Hepatocyte (in vitro differentiated cells): ENCODE measurements at regions not wholly inside any gene's neighbourhood (a gene's known extent, or its start where the extent isn't known, plus 50 kb on each side); places are given as distances from the start of the nearest gene placed in this dataset.

Source experiments
- DNase-seq: peaks from one replicate; pipeline ENCODE4 v3.0.0-alpha.2; 2016; ENCODE audit warnings: low spot score
- H2AFZ ChIP-seq: fragments of 200-600 bp; sonication (generic); 2 replicates; pipeline ENCODE4 v1.6.0; 2016; ENCODE audit warnings: antibody characterized with exemption, mild to moderate bottlenecking
- H3K27ac ChIP-seq: fragments of 200-600 bp; sonication (generic); 2 replicates; pipeline ENCODE4 v1.5.1; 2016; ENCODE audit warnings: mild to moderate bottlenecking
- H3K27me3 ChIP-seq: fragments of 200-600 bp; sonication (generic); 2 replicates; pipeline ENCODE4 v1.6.1; 2016
- H3K36me3 ChIP-seq: fragments of 200-600 bp; sonication (generic); replicated peaks from 2 replicates; pipeline ENCODE4 v1.5.1; 2016; ENCODE audit warnings: low read depth; ENCODE audit not compliant: insufficient read depth
- H3K4me1 ChIP-seq: fragments of 200-600 bp; sonication (generic); 2 replicates; pipeline ENCODE4 v1.5.1; 2016; ENCODE audit warnings: mild to moderate bottlenecking, moderate library complexity; ENCODE audit not compliant: insufficient read depth
- H3K4me2 ChIP-seq: fragments of 200-600 bp; sonication (generic); 2 replicates; pipeline ENCODE4 v1.6.0; 2016
- H3K4me3 ChIP-seq: fragments of 200-600 bp; sonication (generic); 2 replicates; pipeline ENCODE4 v1.5.1; 2016; ENCODE audit warnings: mild to moderate bottlenecking
- H3K79me2 ChIP-seq: fragments of 200-600 bp; sonication (generic); 2 replicates; pipeline ENCODE4 v1.6.0; 2017; ENCODE audit warnings: mild to moderate bottlenecking
- H3K9me2 ChIP-seq: fragments of 200-600 bp; sonication (generic); replicated peaks from 2 replicates; pipeline ENCODE4 v1.6.0; 2017; ENCODE audit warnings: mild to moderate bottlenecking; ENCODE audit not compliant: insufficient read depth
- H3K9me3 ChIP-seq: fragments of 200-600 bp; sonication (generic); 2 replicates; pipeline ENCODE4 v1.5.1; 2016; ENCODE audit warnings: low read depth, mild to moderate bottlenecking
- H4K20me1 ChIP-seq: fragments of 200-600 bp; sonication (generic); 2 replicates; pipeline ENCODE4 v1.6.0; 2016; ENCODE audit warnings: mild to moderate bottlenecking; ENCODE audit not compliant: insufficient read depth, poor library complexity, severe bottlenecking
- EZH2 ChIP-seq: fragments of 200-600 bp; sonication (generic); IDR thresholded peaks from 2 replicates; pipeline ENCODE4 v1.6.1; 2016; ENCODE audit warnings: antibody characterized with exemption, mild to moderate bottlenecking, borderline replicate concordance
- EZH2phosphoT487 ChIP-seq: fragments of 200-600 bp; sonication (generic); IDR thresholded peaks from one replicate; pipeline ENCODE4 v1.6.1; 2018; ENCODE audit warnings: antibody characterized with exemption, mild to moderate bottlenecking, low read depth, moderate library complexity; ENCODE audit not compliant: unreplicated experiment, severe bottlenecking
- WGBS: methylation state at CpG from one replicate; pipeline ENCODE4 v1.1.6; 2016; ENCODE audit warnings: low lambda C conversion rate; ENCODE audit errors: missing lambda C conversion rate; 5-methylcytosine and 5-hydroxymethylcytosine counted together
- TF ChIP-seq, protein P1 (sequence below): fragments of 200-600 bp; sonication (generic); IDR thresholded peaks from 2 replicates; pipeline ENCODE4 v1.5.1; 2016; ENCODE audit warnings: antibody characterized with exemption, mild to moderate bottlenecking; ENCODE audit not compliant: poor library complexity

DNA sequence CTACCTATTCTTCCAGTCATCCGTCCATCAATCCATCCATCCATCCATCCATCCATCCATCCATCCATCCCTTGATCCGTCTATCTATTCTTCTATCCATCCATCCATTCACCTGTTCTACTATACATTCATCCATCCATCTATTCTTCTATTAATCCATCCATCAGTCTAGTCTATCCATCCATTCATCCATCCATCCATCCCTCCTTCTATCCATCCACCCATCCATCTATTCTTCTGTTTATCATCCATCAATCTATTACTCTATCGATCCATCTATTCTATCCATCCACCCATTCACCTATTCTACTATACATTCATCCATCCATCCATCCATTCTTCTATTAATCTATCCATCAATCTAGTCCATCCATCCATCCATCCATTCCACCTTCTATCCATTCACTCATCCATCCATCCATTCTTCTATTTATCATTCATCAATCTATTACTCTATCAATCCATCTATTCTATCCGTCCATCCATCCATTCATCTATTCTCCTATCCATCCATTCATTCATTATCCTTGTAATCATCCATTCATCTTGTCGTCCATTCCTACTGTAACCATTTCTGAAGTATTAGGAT, 110.4 kb upstream of the ZNF516 start:
- Histone ChIP-seq H3K27ac (no peak overlapping the region), H3K79me2 (no peaks in the 10 kb centered on the region), H2AFZ (no peak overlapping the region), H4K20me1 (no peaks in the 10 kb centered on the region), H3K4me3 (no peak overlapping the region), H3K27me3 (no peaks in the 10 kb centered on the region), H3K9me2 (no peaks in the 10 kb centered on the region), H3K9me3 (no peaks in the 10 kb centered on the region), H3K36me3 (no peaks in the 10 kb centered on the region), H3K4me2 (no peak overlapping the region), H3K4me1 (no peaks in the 10 kb centered on the region)
- TF ChIP-seq EZH2phosphoT487 (no peak), EZH2 (no peak)
- TF ChIP-seq, protein P1, sequence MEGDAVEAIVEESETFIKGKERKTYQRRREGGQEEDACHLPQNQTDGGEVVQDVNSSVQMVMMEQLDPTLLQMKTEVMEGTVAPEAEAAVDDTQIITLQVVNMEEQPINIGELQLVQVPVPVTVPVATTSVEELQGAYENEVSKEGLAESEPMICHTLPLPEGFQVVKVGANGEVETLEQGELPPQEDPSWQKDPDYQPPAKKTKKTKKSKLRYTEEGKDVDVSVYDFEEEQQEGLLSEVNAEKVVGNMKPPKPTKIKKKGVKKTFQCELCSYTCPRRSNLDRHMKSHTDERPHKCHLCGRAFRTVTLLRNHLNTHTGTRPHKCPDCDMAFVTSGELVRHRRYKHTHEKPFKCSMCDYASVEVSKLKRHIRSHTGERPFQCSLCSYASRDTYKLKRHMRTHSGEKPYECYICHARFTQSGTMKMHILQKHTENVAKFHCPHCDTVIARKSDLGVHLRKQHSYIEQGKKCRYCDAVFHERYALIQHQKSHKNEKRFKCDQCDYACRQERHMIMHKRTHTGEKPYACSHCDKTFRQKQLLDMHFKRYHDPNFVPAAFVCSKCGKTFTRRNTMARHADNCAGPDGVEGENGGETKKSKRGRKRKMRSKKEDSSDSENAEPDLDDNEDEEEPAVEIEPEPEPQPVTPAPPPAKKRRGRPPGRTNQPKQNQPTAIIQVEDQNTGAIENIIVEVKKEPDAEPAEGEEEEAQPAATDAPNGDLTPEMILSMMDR = no peak
- no peak for DNase-seq
- 80% methylated on average over 5 of the region's 5 CpGs for WGBS

DNA sequence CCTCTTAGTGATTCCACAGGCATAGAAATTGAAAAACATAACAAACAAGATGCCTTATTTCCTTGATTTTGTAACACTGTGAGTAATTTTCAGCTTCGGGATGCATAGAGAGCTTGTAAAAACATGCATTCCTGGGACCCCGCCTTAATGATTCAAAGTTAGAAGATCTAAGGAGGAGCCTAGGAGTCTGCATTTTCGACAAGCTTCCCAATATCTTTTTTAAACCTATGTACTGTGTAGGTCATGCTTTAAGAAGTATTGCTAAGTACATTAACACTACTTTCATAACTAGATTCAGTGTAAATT, 109.8 kb upstream of the ZNF516 start:
- H3K79me2 ChIP-seq = no peaks in the 10 kb centered on the region
- H3K36me3 ChIP-seq = no peaks in the 10 kb centered on the region
- WGBS = 67% methylated on average over 3 of the region's 3 CpGs
- TF ChIP-seq, protein P1 = no peak
- no peak for TF ChIP-seq EZH2phosphoT487
- no peak for TF ChIP-seq EZH2
- no peak overlapping the region for H2AFZ ChIP-seq
- no peak overlapping the region for H3K4me2 ChIP-seq
- DNase-seq = no peak
- no peaks in the 10 kb centered on the region for H3K4me1 ChIP-seq
- H3K4me3 ChIP-seq = no peak overlapping the region
- no peaks in the 10 kb centered on the region for H3K9me2 ChIP-seq
- no peaks in the 10 kb centered on the region for H4K20me1 ChIP-seq
- no peak overlapping the region for H3K27ac ChIP-seq
- no peaks in the 10 kb centered on the region for H3K27me3 ChIP-seq
- H3K9me3 ChIP-seq = no peaks in the 10 kb centered on the region

DNA sequence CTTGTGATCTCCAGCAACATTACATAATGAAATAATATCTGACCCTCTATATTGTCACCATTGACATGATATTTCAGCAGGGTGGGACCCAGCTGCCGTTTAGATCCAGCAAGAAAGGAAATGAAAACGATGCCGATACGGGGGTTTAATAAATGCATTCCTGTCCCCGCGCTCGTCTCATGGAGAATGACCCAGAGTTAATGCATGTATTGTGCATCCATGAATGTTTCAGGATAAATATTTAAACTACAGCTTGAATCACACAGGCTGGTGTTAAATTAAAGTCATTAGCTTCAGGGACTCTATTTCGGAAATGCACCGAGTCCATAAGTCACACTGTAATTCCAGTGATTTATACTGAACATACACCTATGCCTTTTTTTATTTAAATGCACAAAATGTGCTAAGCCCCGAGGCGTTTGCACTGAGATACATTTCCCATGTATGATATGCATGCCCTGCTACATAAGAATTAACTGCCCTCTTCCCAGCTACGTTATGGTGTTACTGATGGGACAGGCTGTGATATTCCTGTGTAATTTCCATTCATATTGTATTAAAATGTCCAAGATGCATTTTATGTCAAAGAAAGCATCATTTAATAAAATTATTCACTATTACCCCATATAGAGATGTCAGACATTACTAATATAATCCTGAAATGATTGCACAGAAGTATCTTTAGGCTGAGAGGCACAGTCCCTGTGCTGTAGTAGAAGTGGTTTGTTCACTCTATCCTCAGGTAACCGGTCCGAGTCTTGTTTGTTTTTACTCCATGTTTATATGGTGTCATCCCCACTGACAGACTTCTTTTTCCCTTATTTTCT, 109.3 kb upstream of the ZNF516 start:
- no peaks in the 10 kb centered on the region for H3K9me2 ChIP-seq
- H4K20me1 ChIP-seq = no peaks in the 10 kb centered on the region
- no peak overlapping the region for H3K4me2 ChIP-seq
- no peak overlapping the region for H3K4me3 ChIP-seq
- H3K36me3 ChIP-seq = no peaks in the 10 kb centered on the region
- TF ChIP-seq EZH2phosphoT487 (no peak), EZH2 (no peak)
- TF ChIP-seq, protein P1 = no peak
- H3K27me3 ChIP-seq = no peaks in the 10 kb centered on the region
- DNase-seq = no peak
- no peak overlapping the region for H3K27ac ChIP-seq
- H3K79me2 ChIP-seq = no peaks in the 10 kb centered on the region
- no peaks in the 10 kb centered on the region for H3K9me3 ChIP-seq
- H2AFZ ChIP-seq = no peak overlapping the region
- WGBS = 73% methylated on average over 14 of the region's 14 CpGs
- no peaks in the 10 kb centered on the region for H3K4me1 ChIP-seq
